Right lobe of liver (tissue), 4 donors: ENCODE measurements at regions not wholly inside any gene's neighbourhood (a gene's known extent, or its start where the extent isn't known, plus 50 kb on each side); places are given as distances from the start of the nearest gene placed in this dataset.

ENCODE experiments used
- POLR2A ChIP-seq: fragments of 450-650 bp; IDR thresholded peaks from one replicate; pipeline ENCODE4 v1.6.1; 2017; ENCODE audit warnings: antibody characterized with exemption, mild to moderate bottlenecking
- TF ChIP-seq, protein P1 (sequence below), 4 donors: fragments of 200-600 bp in 3 of 4; fragments of 450-650 bp in 1 of 4; IDR thresholded peaks; one replicate each; pipeline versions ENCODE4 v1.5.1 to v1.8.0; 2016 to 2022; ENCODE audit warnings: antibody characterized with exemption in 4 of 4, mild to moderate bottlenecking in 2 of 4
- donor health status: DM: no; HTN: no; CAD: no.
- donor health status: DM: no; HTN: no; CAD: no.
- donor health status: DM: no; HTN: yes; CAD: no.

DNA sequence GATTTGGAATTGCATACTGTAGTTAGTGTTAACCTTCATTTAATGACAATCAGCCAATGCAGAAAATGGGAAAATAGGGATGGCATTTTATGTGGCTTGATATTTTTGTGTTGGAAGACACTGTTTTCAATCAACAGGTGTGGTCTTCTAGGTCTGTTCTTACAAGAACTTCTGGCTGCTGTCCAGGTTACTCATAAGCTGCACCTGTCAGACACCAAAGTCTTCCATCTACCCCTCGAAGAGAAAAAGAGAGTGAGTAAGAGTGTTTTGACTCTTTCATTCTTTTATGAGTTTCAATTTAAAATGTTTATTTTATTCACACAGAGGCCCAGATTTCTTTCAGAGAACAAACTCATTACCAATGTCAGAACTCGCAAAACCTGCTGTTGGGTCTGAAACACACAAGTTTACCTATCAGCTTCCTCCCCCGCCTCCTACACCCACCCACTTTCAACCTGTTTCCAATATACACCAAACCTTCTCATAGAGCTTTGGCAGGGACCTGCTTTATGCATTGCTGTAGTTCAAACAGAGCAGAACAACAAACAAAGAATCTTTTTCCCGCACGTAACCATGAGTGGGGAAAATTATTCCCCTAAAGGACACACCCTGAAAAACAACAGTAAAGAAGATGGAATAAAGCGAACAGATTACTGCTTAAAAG is 767.7 kb upstream of the ALCAM start:
- TF ChIP-seq, protein P1, sequence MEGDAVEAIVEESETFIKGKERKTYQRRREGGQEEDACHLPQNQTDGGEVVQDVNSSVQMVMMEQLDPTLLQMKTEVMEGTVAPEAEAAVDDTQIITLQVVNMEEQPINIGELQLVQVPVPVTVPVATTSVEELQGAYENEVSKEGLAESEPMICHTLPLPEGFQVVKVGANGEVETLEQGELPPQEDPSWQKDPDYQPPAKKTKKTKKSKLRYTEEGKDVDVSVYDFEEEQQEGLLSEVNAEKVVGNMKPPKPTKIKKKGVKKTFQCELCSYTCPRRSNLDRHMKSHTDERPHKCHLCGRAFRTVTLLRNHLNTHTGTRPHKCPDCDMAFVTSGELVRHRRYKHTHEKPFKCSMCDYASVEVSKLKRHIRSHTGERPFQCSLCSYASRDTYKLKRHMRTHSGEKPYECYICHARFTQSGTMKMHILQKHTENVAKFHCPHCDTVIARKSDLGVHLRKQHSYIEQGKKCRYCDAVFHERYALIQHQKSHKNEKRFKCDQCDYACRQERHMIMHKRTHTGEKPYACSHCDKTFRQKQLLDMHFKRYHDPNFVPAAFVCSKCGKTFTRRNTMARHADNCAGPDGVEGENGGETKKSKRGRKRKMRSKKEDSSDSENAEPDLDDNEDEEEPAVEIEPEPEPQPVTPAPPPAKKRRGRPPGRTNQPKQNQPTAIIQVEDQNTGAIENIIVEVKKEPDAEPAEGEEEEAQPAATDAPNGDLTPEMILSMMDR (IDR thresholded peaks at IDR 0.05) = no peak
- TF ChIP-seq POLR2A = no peak
